Neural cell (in vitro differentiated cells): ENCODE measurements at regions not wholly inside any gene's neighbourhood (a gene's known extent, or its start where the extent isn't known, plus 50 kb on each side); places are given as distances from the start of the nearest gene placed in this dataset.

Source experiments
- H2AFZ ChIP-seq: fragments of 200-600, 300-800 bp; sonication (generic), shearing (Covaris generic); 2 replicates; pipeline ENCODE4 v1.6.0; 2014; ENCODE audit warnings: low read depth, mild to moderate bottlenecking, antibody characterized with exemption, low read length, moderate library complexity
- H3F3A ChIP-seq: fragments of 200-600 bp; shearing (Covaris generic); 2 replicates; pipeline ENCODE4 v1.6.1; 2016; ENCODE audit warnings: mild to moderate bottlenecking, moderate library complexity, mixed read lengths, antibody characterized with exemption, low read length; ENCODE audit not compliant: insufficient read depth, poor library complexity, severe bottlenecking
- H3K27ac ChIP-seq: fragments of 200-600, 300-800 bp; sonication (generic), shearing (Covaris generic); 2 replicates; pipeline ENCODE4 v1.5.1; 2014; ENCODE audit warnings: mild to moderate bottlenecking, low read length, moderate library complexity
- H3K27me3 ChIP-seq: fragments of 300-800, 200-600 bp; sonication (generic), shearing (Covaris generic); 2 replicates; pipeline ENCODE4 v1.6.0; 2014; ENCODE audit warnings: mild to moderate bottlenecking, low read depth, low read length, moderate library complexity; ENCODE audit not compliant: insufficient read depth
- H3K36me3 ChIP-seq: fragments of 300-800, 200-600 bp; sonication (generic), shearing (Covaris generic); 2 replicates; pipeline ENCODE4 v1.5.1; 2014; ENCODE audit warnings: mild to moderate bottlenecking, antibody characterized with exemption, low read length, moderate library complexity; ENCODE audit not compliant: insufficient read depth
- H3K4me2 ChIP-seq: fragments of 300-800, 200-600 bp; sonication (generic), shearing (Covaris generic); 2 replicates; pipeline ENCODE4 v1.6.0; 2014; ENCODE audit warnings: mild to moderate bottlenecking, low read length
- H3K4me3 ChIP-seq: fragments of 300-800, 200-600 bp; sonication (generic), shearing (Covaris generic); 2 replicates; pipeline ENCODE4 v1.5.1; 2014; ENCODE audit warnings: mild to moderate bottlenecking, low read length, moderate library complexity
- H3K79me2 ChIP-seq: fragments of 200-600 bp; shearing (Covaris generic); replicated peaks from 2 replicates; pipeline ENCODE4 v1.6.0; 2014; ENCODE audit warnings: mild to moderate bottlenecking, low read length, moderate library complexity; ENCODE audit not compliant: insufficient read depth
- H3K9ac ChIP-seq: fragments of 300-800, 200-600 bp; sonication (generic), shearing (Covaris generic); 2 replicates; pipeline ENCODE4 v1.6.1; 2016; ENCODE audit warnings: mild to moderate bottlenecking, low read length, mixed read lengths
- H3K9me2 ChIP-seq: fragments of 200-600 bp; shearing (Covaris generic); 2 replicates; pipeline ENCODE4 v1.6.1; 2016; ENCODE audit warnings: mild to moderate bottlenecking, low read length, mixed read lengths; ENCODE audit not compliant: insufficient read depth
- H3K9me3 ChIP-seq: fragments of 200-600, 300-800 bp; sonication (generic), shearing (Covaris generic); 2 replicates; pipeline ENCODE4 v1.6.1; 2016; ENCODE audit warnings: mild to moderate bottlenecking, mixed run types, low read length, moderate library complexity, mixed read lengths
- H4K20me1 ChIP-seq: fragments of 200-600 bp; shearing (Covaris generic); 2 replicates; pipeline ENCODE4 v1.6.1; 2016; ENCODE audit warnings: mild to moderate bottlenecking, mixed run types; ENCODE audit not compliant: insufficient read depth
- EP300 ChIP-seq: fragments of 450-650 bp; conservative IDR thresholded peaks from 2 replicates; pipeline ENCODE4 v1.6.1; 2014; ENCODE audit warnings: antibody characterized with exemption, mild to moderate bottlenecking, moderate library complexity; ENCODE audit not compliant: poor library complexity, severe bottlenecking
- EZH2 ChIP-seq: fragments of 200-600, 300-800 bp; shearing (Covaris generic), sonication (generic); IDR thresholded peaks from 2 replicates; pipeline ENCODE4 v1.6.1; 2014; ENCODE audit warnings: antibody characterized with exemption, low read length, borderline replicate concordance, mild to moderate bottlenecking; ENCODE audit not compliant: insufficient read depth, poor library complexity, severe bottlenecking
- MXI1 ChIP-seq: fragments of 450-650 bp; conservative IDR thresholded peaks from 2 replicates; pipeline ENCODE4 v1.6.1; 2014; ENCODE audit warnings: antibody characterized with exemption, mild to moderate bottlenecking; ENCODE audit not compliant: poor library complexity, severe bottlenecking
- POLR2AphosphoS5 ChIP-seq: IDR thresholded peaks from 2 replicates; pipeline ENCODE4 v1.6.1; 2012
- RAD21 ChIP-seq: fragments of 450-650 bp; conservative IDR thresholded peaks from 2 replicates; pipeline ENCODE4 v1.6.1; 2014; ENCODE audit warnings: antibody characterized with exemption, mild to moderate bottlenecking, moderate library complexity
- SMC3 ChIP-seq: fragments of 450-650 bp; conservative IDR thresholded peaks from 2 replicates; pipeline ENCODE4 v1.6.1; 2014; ENCODE audit warnings: antibody characterized with exemption, mild to moderate bottlenecking, moderate library complexity; ENCODE audit not compliant: poor library complexity
- TAF1 ChIP-seq: IDR thresholded peaks from 2 replicates; pipeline ENCODE4 v1.6.1; 2012; ENCODE audit warnings: low read depth
- TF ChIP-seq, protein P1 (sequence below): IDR thresholded peaks from 2 replicates; pipeline ENCODE4 v1.6.1; 2012; ENCODE audit warnings: borderline replicate concordance
- TF ChIP-seq, protein P2 (sequence below): fragments of 450-650 bp; IDR thresholded peaks from 2 replicates; pipeline ENCODE4 v1.5.1; 2014; ENCODE audit warnings: antibody characterized with exemption, mild to moderate bottlenecking, moderate library complexity; ENCODE audit not compliant: poor library complexity, severe bottlenecking

DNA sequence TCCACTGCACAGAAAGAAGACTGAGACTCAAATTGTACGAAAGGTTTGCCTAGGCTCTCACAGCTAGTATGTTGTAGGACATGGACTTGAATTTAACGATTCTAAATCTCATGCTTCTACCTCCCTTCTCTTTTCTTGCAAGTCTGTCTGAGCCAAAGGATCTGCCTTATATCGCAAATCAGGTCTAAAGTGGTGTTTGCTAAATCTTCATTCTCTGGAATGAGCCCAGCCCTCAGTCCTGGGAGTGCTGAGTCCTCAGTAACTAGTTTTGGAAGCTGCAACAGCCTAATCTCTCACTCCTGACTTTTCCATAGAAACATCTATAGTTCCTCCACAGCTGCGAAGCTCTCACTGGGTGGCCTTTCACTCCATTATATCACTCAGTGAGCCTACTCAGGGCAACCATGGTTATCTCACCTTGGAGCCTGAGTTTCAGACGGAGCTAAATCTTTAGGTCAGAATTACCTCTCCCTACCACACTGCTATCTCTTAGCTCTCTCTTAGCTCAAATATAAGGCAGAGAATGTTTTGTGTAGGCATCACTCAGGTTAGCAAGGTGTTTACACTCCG, 575.5 kb upstream of the C16orf82 start:
- no peak overlapping the region for H2AFZ ChIP-seq
- H3K27me3 ChIP-seq, result no peaks in the 10 kb centered on the region
- no peaks in the 10 kb centered on the region for H3K9me3 ChIP-seq
- no peak for TF ChIP-seq EZH2
- no peak for TF ChIP-seq SMC3
- TF ChIP-seq, protein P1, sequence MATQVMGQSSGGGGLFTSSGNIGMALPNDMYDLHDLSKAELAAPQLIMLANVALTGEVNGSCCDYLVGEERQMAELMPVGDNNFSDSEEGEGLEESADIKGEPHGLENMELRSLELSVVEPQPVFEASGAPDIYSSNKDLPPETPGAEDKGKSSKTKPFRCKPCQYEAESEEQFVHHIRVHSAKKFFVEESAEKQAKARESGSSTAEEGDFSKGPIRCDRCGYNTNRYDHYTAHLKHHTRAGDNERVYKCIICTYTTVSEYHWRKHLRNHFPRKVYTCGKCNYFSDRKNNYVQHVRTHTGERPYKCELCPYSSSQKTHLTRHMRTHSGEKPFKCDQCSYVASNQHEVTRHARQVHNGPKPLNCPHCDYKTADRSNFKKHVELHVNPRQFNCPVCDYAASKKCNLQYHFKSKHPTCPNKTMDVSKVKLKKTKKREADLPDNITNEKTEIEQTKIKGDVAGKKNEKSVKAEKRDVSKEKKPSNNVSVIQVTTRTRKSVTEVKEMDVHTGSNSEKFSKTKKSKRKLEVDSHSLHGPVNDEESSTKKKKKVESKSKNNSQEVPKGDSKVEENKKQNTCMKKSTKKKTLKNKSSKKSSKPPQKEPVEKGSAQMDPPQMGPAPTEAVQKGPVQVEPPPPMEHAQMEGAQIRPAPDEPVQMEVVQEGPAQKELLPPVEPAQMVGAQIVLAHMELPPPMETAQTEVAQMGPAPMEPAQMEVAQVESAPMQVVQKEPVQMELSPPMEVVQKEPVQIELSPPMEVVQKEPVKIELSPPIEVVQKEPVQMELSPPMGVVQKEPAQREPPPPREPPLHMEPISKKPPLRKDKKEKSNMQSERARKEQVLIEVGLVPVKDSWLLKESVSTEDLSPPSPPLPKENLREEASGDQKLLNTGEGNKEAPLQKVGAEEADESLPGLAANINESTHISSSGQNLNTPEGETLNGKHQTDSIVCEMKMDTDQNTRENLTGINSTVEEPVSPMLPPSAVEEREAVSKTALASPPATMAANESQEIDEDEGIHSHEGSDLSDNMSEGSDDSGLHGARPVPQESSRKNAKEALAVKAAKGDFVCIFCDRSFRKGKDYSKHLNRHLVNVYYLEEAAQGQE, result no peak
- no peak for TF ChIP-seq POLR2AphosphoS5
- TF ChIP-seq, protein P2, sequence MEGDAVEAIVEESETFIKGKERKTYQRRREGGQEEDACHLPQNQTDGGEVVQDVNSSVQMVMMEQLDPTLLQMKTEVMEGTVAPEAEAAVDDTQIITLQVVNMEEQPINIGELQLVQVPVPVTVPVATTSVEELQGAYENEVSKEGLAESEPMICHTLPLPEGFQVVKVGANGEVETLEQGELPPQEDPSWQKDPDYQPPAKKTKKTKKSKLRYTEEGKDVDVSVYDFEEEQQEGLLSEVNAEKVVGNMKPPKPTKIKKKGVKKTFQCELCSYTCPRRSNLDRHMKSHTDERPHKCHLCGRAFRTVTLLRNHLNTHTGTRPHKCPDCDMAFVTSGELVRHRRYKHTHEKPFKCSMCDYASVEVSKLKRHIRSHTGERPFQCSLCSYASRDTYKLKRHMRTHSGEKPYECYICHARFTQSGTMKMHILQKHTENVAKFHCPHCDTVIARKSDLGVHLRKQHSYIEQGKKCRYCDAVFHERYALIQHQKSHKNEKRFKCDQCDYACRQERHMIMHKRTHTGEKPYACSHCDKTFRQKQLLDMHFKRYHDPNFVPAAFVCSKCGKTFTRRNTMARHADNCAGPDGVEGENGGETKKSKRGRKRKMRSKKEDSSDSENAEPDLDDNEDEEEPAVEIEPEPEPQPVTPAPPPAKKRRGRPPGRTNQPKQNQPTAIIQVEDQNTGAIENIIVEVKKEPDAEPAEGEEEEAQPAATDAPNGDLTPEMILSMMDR, result no peak
- TF ChIP-seq MXI1, result no peak
- no peak for TF ChIP-seq EP300
- no peak for TF ChIP-seq RAD21
- no peak for TF ChIP-seq TAF1
- H3K9ac ChIP-seq, result no peak overlapping the region
- no peak overlapping the region for H3K4me3 ChIP-seq
- H3K9me2 ChIP-seq, result no peaks in the 10 kb centered on the region
- no peaks in the 10 kb centered on the region for H4K20me1 ChIP-seq
- H3K36me3 ChIP-seq, result no peaks in the 10 kb centered on the region
- no peak overlapping the region for H3K27ac ChIP-seq
- no peaks in the 10 kb centered on the region for H3F3A ChIP-seq
- no peaks in the 10 kb centered on the region for H3K79me2 ChIP-seq
- no peak overlapping the region for H3K4me2 ChIP-seq

DNA sequence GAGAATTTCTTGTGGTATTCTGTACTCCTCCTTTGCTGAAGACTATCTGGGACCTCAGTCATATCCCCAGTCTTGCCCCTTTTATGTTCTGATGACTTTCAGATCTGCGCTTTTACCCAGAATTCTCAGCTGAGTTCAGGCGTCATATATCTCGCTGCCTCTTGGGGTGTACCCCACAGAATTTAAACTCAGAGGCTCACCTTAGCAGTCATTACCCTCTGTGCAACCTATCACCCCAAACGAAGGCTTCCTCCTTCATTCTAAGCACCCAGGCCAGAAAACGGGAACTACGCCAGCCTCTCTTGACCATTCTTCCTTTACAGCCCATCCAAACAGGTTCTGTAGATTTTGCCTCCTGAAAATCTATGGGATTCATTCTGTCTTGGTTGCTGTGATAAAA, 574.8 kb upstream of the C16orf82 start:
- H3K27me3 ChIP-seq, result no peaks in the 10 kb centered on the region
- H4K20me1 ChIP-seq, result no peaks in the 10 kb centered on the region
- H3K4me3 ChIP-seq, result no peak overlapping the region
- H3K79me2 ChIP-seq, result no peaks in the 10 kb centered on the region
- no peaks in the 10 kb centered on the region for H3K9me3 ChIP-seq
- H3F3A ChIP-seq, result no peaks in the 10 kb centered on the region
- no peaks in the 10 kb centered on the region for H3K9me2 ChIP-seq
- H2AFZ ChIP-seq, result no peak overlapping the region
- H3K27ac ChIP-seq, result no peak overlapping the region
- no peak for TF ChIP-seq SMC3
- TF ChIP-seq MXI1, result no peak
- no peak for TF ChIP-seq EZH2
- TF ChIP-seq, protein P1, result no peak
- no peak for TF ChIP-seq TAF1
- no peaks in the 10 kb centered on the region for H3K36me3 ChIP-seq
- no peak overlapping the region for H3K4me2 ChIP-seq
- no peak overlapping the region for H3K9ac ChIP-seq
